ENCODE measurements at regions not wholly inside any gene's neighbourhood (a gene's known extent, or its start where the extent isn't known, plus 50 kb on each side); places are given as distances from the start of the nearest gene placed in this dataset.

GRCh38 chr3:177724020-177724638, 526.8 kb upstream of the TBL1XR1 start:
- ChIA-PET CTCF (no interaction called here), POLR2A (no interaction called here)

GRCh38 chr3:177725165-177725564, 527.9 kb upstream of the TBL1XR1 start:
- POLR2A ChIA-PET: no interaction called here
- CTCF ChIA-PET: no interaction called here

- CTCF ChIA-PET: no interaction called here
- POLR2A ChIA-PET: no interaction called here
Measured at GRCh38 chr3:177726807-177727206, 529.5 kb upstream of the TBL1XR1 start.

GRCh38 chr3:177729956-177730681, 532.8 kb upstream of the TBL1XR1 start:
- POLR2A ChIA-PET: no interaction called here
- CTCF ChIA-PET: no interaction called here

- CTCF ChIA-PET: no interaction called here
- POLR2A ChIA-PET: no interaction called here
Measured at GRCh38 chr3:177730814-177731213, 533.5 kb upstream of the TBL1XR1 start.

- POLR2A ChIA-PET: no interaction called here
- CTCF ChIA-PET: no interaction called here
Measured at GRCh38 chr3:177731644-177732268, 534.5 kb upstream of the TBL1XR1 start.

GRCh38 chr3:177733233-177733632, 536.0 kb upstream of the TBL1XR1 start:
- CTCF ChIA-PET: no interaction called here
- POLR2A ChIA-PET: no interaction called here

GRCh38 chr3:177733936-177734335, 536.7 kb upstream of the TBL1XR1 start:
- POLR2A ChIA-PET: no interaction called here
- CTCF ChIA-PET: no interaction called here

- CTCF ChIA-PET: no interaction called here
- POLR2A ChIA-PET: no interaction called here
Measured at GRCh38 chr3:177735431-177735830, 538.1 kb upstream of the TBL1XR1 start.

GRCh38 chr3:177739461-177739860, 542.2 kb upstream of the TBL1XR1 start:
- CTCF ChIA-PET: no interaction called here
- POLR2A ChIA-PET: no interaction called here

GRCh38 chr3:177740254-177740653, 543.0 kb upstream of the TBL1XR1 start:
- POLR2A ChIA-PET: no interaction called here
- CTCF ChIA-PET: no interaction called here

- POLR2A ChIA-PET: no interaction called here
- CTCF ChIA-PET: no interaction called here
Measured at GRCh38 chr3:177742273-177742672, 545.0 kb upstream of the TBL1XR1 start.

GRCh38 chr3:177743173-177743890, 546.0 kb upstream of the TBL1XR1 start:
- CTCF ChIA-PET: no interaction called here
- POLR2A ChIA-PET: no interaction called here

- ChIA-PET CTCF (no interaction called here), POLR2A (no interaction called here)
Measured at GRCh38 chr3:177744873-177745606, 547.8 kb upstream of the TBL1XR1 start.

- POLR2A ChIA-PET: no interaction called here
- CTCF ChIA-PET: no interaction called here
Measured at GRCh38 chr3:177745607-177746005, 548.3 kb upstream of the TBL1XR1 start.

- POLR2A ChIA-PET: no interaction called here
- CTCF ChIA-PET: no interaction called here
Measured at GRCh38 chr3:177746337-177746933, 549.2 kb upstream of the TBL1XR1 start.

GRCh38 chr3:177749836-177750235, 552.6 kb upstream of the TBL1XR1 start:
- ChIA-PET CTCF (no interaction called here), POLR2A (no interaction called here)

GRCh38 chr3:177750436-177750835, 553.2 kb upstream of the TBL1XR1 start:
- POLR2A ChIA-PET: no interaction called here
- CTCF ChIA-PET: no interaction called here

- ChIA-PET POLR2A (no interaction called here), CTCF (no interaction called here)
Measured at GRCh38 chr3:177751770-177752169, 554.5 kb upstream of the TBL1XR1 start.

GRCh38 chr3:177752831-177753230, 555.5 kb upstream of the TBL1XR1 start:
- POLR2A ChIA-PET: no interaction called here
- CTCF ChIA-PET: no interaction called here
